T-cell (primary cell): ENCODE measurements at regions not wholly inside any gene's neighbourhood (a gene's known extent, or its start where the extent isn't known, plus 50 kb on each side); places are given as distances from the start of the nearest gene placed in this dataset.

Experiments
- ATAC-seq, 4 experiments: fragments of 200-7000 bp in 3 of 4; fragments of 150-1000 bp in 1 of 4; cut with Tn5 transposase; replicated peaks in 1 of 4; 1 replicate in 3 of 4; 2 replicates in 1 of 4; pipeline ENCODE4 v1.10.0; 2021; ENCODE audit warnings: moderate library complexity in 3 of 4, mild to moderate bottlenecking in 2 of 4, moderate number of reproducible peaks in 1 of 4
- CTCF ChIA-PET, 2 donors: fragments of 300-600 bp; sonication (Branson Sonifier 250); formaldehyde crosslinking; loops; one replicate each; lab custom pipeline; 2022; ENCODE audit warnings: antibody characterized with exemption in 2 of 2; lab: Charles Lee
- POLR2A ChIA-PET, 2 donors: fragments of 300-600 bp; sonication (Branson Sonifier 250); formaldehyde crosslinking; loops; one replicate each; lab custom pipeline; 2022; ENCODE audit warnings: antibody characterized with exemption in 2 of 2; lab: Charles Lee
- DNase-seq, 35 experiments: peaks; one replicate each; pipeline versions ENCODE4 v3.0.0 to v3.0.0-alpha.2; 2013 to 2023
- H3K27ac ChIP-seq: one replicate; pipeline ENCODE4 v1.5.1; 2013; ENCODE audit warnings: low read length
- H3K27me3 ChIP-seq, 2 experiments: replicated peaks in 1 of 2; 1 replicate in 1 of 2; 2 replicates in 1 of 2; pipeline versions ENCODE4 v1.6.1 to v1.7.0; 2013; ENCODE audit warnings: low read length in 1 of 2, mixed read lengths in 1 of 2; ENCODE audit not compliant: control insufficient read depth in 2 of 2, insufficient read depth in 2 of 2; ENCODE audit errors: extremely low read depth in 1 of 2
- H3K36me3 ChIP-seq, 2 donors: 1 replicate in 1 of 2; 2 replicates in 1 of 2; pipeline versions ENCODE4 v1.6.1 to v1.7.0; 2013; ENCODE audit warnings: low read length in 1 of 2; ENCODE audit not compliant: control insufficient read depth in 2 of 2, insufficient read depth in 1 of 2; ENCODE audit errors: extremely low read depth in 1 of 2
- H3K4me1 ChIP-seq, 2 experiments: 1 replicate in 1 of 2; 2 replicates in 1 of 2; pipeline versions ENCODE4 v1.6.1 to v1.7.0; 2013; ENCODE audit warnings: low read length in 2 of 2, mixed read lengths in 1 of 2; ENCODE audit not compliant: insufficient read depth in 2 of 2, control insufficient read depth in 1 of 2; ENCODE audit errors: extremely low read depth in 1 of 2
- H3K4me3 ChIP-seq, 2 donors: 1 replicate in 1 of 2; 2 replicates in 1 of 2; pipeline versions ENCODE4 v1.5.1 to v1.7.0; 2013; ENCODE audit warnings: mild to moderate bottlenecking in 2 of 2, low read length in 1 of 2, moderate library complexity in 1 of 2; ENCODE audit not compliant: control insufficient read depth in 1 of 2; ENCODE audit errors: extremely low read depth in 1 of 2
- H3K9me3 ChIP-seq: 2 replicates; pipeline ENCODE4 v1.7.0; 2013
- H3K27ac Mint-ChIP-seq, 2 donors: one replicate each; pipeline ENCODE4 v1.8.0; 2020 to 2021; ENCODE audit warnings: mild to moderate bottlenecking in 2 of 2, mixed read lengths in 2 of 2
- H3K27me3 Mint-ChIP-seq, 2 donors: one replicate each; pipeline ENCODE4 v1.8.0; 2021 to 2022; ENCODE audit warnings: mixed read lengths in 2 of 2
- H3K36me3 Mint-ChIP-seq: one replicate; pipeline ENCODE4 v1.8.0; 2021; ENCODE audit warnings: mixed read lengths
- H3K4me1 Mint-ChIP-seq, 3 donors: one replicate each; pipeline ENCODE4 v1.8.0; 2020 to 2022; ENCODE audit warnings: mixed read lengths in 3 of 3, mild to moderate bottlenecking in 1 of 3
- H3K4me3 Mint-ChIP-seq, 3 donors: one replicate each; pipeline ENCODE4 v1.8.0; 2020 to 2022; ENCODE audit warnings: mild to moderate bottlenecking in 3 of 3, mixed read lengths in 3 of 3, moderate library complexity in 3 of 3
- H3K9me3 Mint-ChIP-seq, 3 donors: one replicate each; pipeline ENCODE4 v1.8.0; 2020 to 2022; ENCODE audit warnings: mixed read lengths in 3 of 3
- WGBS: methylation state at CpG from one replicate; pipeline ENCODE4 v1.1.5; 2013; ENCODE audit warnings: missing lambda C conversion rate; ENCODE audit not compliant: insufficient coverage; 5-methylcytosine and 5-hydroxymethylcytosine counted together

DNA sequence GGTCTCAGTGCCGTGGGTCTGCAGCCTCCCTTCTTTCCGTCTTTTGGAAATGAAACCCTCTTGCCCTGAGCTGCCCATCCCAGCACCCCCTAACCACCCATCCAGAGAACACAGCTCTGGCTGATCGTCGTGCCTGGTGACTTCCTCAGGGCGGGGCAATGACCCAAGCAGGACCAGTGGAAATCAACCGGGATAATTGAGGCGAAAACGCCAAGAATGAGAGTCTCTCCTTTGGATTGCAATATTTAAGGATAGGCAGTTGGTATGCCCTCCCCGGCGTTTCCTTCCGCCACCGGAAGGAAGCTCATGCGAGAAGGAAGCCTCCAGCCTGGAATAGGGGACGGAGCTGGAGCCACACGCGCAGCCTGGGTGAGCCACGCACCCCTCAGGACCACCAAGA lies 73.7 kb upstream of the PFKP start:
- CTCF ChIA-PET: interaction anchor here in 1 of 2 donors (0.6 kb wide), 1 partner anchor 12 kb away, joined by 7 read pairs; no protein-coding TSS in a partner anchor
- peaks cover 0 to 2% (median 2%) of the 10 kb centered on the region in 3 donors for H3K9me3 Mint-ChIP-seq
- no peak for ATAC-seq

DNA sequence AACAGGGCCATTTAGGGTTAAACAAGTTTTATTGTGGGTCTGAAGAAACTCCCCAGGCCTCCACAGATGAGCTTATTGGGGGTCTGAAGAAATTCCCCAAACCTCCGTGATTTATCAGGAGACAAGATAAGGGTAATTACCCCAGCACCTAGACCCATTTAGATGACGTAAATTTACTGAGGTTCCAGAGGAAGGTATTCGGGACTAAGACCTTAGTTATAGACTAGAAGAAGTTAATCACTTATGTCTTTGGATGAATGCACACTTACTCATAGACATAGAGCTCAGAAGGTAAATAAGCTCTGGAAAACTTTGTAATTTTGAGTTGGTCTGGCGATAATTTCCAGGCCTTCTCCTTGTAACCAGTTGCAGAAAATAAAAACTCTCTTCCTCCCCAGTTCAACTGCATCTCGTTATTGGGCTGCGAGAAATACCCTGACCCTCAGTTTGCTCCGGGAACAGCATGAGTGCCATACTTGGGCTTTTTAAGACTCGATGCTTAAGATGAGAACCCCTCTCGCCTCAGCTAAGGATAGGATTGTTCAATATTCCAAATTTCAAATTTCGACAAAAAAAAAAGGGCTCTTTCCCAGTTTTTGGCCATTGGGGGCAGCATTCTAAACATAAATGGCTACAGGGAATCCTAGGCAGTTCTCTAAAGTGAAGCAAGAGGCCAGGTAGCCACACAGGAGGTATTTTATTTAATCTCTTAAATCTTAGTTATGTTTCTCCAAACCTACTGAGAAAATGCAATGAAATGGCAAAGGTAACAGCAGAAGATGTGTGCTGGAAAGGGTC lies 74.7 kb upstream of the PFKP start:
- WGBS: 90% methylated on average over 6 of the region's 10 CpGs
- Mint-ChIP-seq H3K9me3 (peaks cover 0 to 4% (median 4%) of the 10 kb centered on the region in 3 donors), H3K36me3 (no peaks in the 10 kb centered on the region), H3K27me3 (peaks cover 23 to 28% of the 10 kb centered on the region in 2 donors), H3K4me3 (no peak overlapping the region), H3K27ac (no peak overlapping the region), H3K4me1 (no peaks in the 10 kb centered on the region)
- Histone ChIP-seq H3K4me3 (no peak overlapping the region), H3K27ac (no peak overlapping the region), H3K36me3 (no peaks in the 10 kb centered on the region), H3K27me3 (peaks cover 0 to 31% of the 10 kb centered on the region in 2 experiments), H3K4me1 (no peaks in the 10 kb centered on the region), H3K9me3 (no peaks in the 10 kb centered on the region)
- CTCF ChIA-PET: no interaction called here
- POLR2A ChIA-PET: no interaction called here
- no peak for DNase-seq
- no peak for ATAC-seq

More for the DNA sequence above, 73.7 kb upstream of the PFKP start:
- Mint-ChIP-seq H3K4me1 (no peaks in the 10 kb centered on the region), H3K36me3 (no peaks in the 10 kb centered on the region), H3K4me3 (no peak overlapping the region), H3K27me3 (peaks cover 16 to 18% of the 10 kb centered on the region in 2 donors), H3K27ac (no peak overlapping the region)
- Histone ChIP-seq H3K4me1 (no peaks in the 10 kb centered on the region), H3K36me3 (no peaks in the 10 kb centered on the region), H3K4me3 (no peak overlapping the region), H3K9me3 (no peaks in the 10 kb centered on the region), H3K27ac (no peak overlapping the region), H3K27me3 (peaks cover 0 to 21% of the 10 kb centered on the region in 2 experiments)
- no peak for DNase-seq
- POLR2A ChIA-PET: no interaction called here
- WGBS: 79% methylated on average over 10 of the region's 17 CpGs

GRCh38 chr10:2990764-2991163 lies 76.6 kb upstream of the PFKP start:
- ChIA-PET POLR2A (no interaction called here), CTCF (no interaction called here)
- H3K4me3 Mint-ChIP-seq: no peak overlapping the region
- H3K36me3 Mint-ChIP-seq: no peaks in the 10 kb centered on the region
- 88% methylated on average over 1 of the region's 3 CpGs for WGBS
- Histone ChIP-seq H3K27me3 (peaks cover 0 to 45% of the 10 kb centered on the region in 2 experiments), H3K9me3 (no peaks in the 10 kb centered on the region), H3K4me1 (no peaks in the 10 kb centered on the region), H3K4me3 (no peak overlapping the region), H3K36me3 (no peaks in the 10 kb centered on the region), H3K27ac (no peak overlapping the region)
- H3K27me3 Mint-ChIP-seq: peaks cover 34 to 43% of the 10 kb centered on the region in 2 donors
- peaks cover 0 to 4% (median 4%) of the 10 kb centered on the region in 3 donors for H3K9me3 Mint-ChIP-seq
- H3K4me1 Mint-ChIP-seq: peaks cover 0 to 8% (median 4%) of the 10 kb centered on the region in 3 donors
- H3K27ac Mint-ChIP-seq: no peak overlapping the region
- ATAC-seq (no peak), DNase-seq (no peak)

DNA sequence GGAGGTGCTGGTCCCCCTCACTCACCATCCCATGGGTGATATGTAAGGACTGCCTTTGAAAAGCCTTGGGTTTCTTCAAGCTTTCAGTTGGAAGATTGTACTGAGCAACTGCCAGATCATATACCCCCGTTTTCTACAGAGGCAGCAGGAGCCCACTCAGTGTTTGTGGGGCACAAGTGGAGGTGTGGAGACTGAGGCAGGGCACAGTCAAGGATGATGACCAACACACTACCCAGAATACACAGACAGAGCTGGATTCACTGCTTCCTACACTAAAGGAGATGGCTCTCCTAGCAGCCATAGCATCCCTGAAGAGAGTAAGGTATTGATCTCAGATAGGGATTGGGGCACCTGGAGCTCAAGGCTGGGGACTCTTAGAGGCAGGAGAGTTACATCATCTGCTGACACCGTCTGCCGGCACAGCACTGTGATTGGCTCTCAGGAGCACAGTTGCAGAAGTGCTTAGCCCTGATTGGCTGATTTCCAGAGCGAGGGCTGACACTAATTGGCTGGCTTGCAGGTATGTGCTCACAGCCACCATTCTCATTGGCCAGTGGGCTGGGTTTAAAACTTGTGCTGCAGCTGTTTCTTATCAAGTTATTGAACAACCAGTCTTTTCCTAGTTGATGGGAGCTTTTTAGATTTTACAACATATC lies 77.9 kb upstream of the PFKP start:
- H3K4me3 Mint-ChIP-seq: no peak overlapping the region

DNA sequence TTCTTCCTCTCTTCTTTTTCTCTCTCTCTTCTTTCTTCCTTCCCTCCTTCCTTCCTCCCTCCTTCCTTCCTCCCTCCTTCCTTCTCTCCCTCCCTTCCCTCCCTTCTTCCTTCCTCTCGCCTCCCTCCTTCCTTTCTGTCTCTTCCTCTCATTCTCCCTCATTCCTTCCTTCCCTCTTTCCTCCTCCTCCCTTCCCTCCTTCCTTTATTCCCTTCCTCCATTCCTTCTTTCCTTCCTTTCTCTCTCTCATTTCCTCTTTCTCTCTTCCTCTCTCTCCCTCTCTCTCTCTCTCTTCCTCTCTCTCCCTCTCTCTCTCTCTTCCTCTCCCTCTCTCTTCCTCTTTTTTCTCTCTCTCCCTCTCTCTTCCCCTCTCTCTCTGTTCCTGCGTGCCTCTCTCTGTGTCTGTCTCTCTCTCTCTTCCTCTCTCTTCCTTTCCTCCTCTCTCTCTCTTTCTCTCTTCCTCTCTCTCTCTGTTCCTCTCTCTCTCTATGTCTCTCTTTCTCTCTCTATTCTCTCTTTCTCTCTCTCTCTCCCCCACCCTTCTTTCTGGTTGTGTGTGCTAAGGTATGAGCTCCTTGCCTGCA lies 80.1 kb upstream of the PFKP start:
- ATAC-seq (no peak), DNase-seq (no peak)
- H3K27ac ChIP-seq: no peak overlapping the region
- H3K27me3 ChIP-seq: peaks cover 0 to 53% of the 10 kb centered on the region in 2 experiments
- peaks cover 0 to 4% (median 4%) of the 10 kb centered on the region in 3 donors for H3K9me3 Mint-ChIP-seq
- no peaks in the 10 kb centered on the region for H3K4me1 ChIP-seq
- no peaks in the 10 kb centered on the region for H3K9me3 ChIP-seq
- no peak overlapping the region for H3K4me3 ChIP-seq
- peaks cover 0 to 8% (median 4%) of the 10 kb centered on the region in 3 donors for H3K4me1 Mint-ChIP-seq
- ChIA-PET POLR2A (no interaction called here), CTCF (no interaction called here)
- H3K36me3 ChIP-seq: no peaks in the 10 kb centered on the region
- H3K4me3 Mint-ChIP-seq: no peak overlapping the region
- peaks cover 38 to 55% of the 10 kb centered on the region in 2 donors for H3K27me3 Mint-ChIP-seq
- WGBS: 35% methylated on average over 2 of the region's 2 CpGs
- H3K36me3 Mint-ChIP-seq: no peaks in the 10 kb centered on the region
- H3K27ac Mint-ChIP-seq: no peak overlapping the region

More for the DNA sequence above, 77.9 kb upstream of the PFKP start:
- Histone ChIP-seq H3K27ac (no peak overlapping the region), H3K4me3 (no peak overlapping the region), H3K4me1 (no peaks in the 10 kb centered on the region), H3K27me3 (peaks cover 0 to 57% of the 10 kb centered on the region in 2 experiments), H3K9me3 (no peaks in the 10 kb centered on the region), H3K36me3 (no peaks in the 10 kb centered on the region)
- Mint-ChIP-seq H3K9me3 (peaks cover 0 to 4% (median 4%) of the 10 kb centered on the region in 3 donors), H3K27ac (no peak overlapping the region), H3K27me3 (peaks cover 35 to 56% of the 10 kb centered on the region in 2 donors), H3K36me3 (no peaks in the 10 kb centered on the region), H3K4me1 (peaks cover 0 to 8% (median 4%) of the 10 kb centered on the region in 3 donors)
- DNase-seq (no peak), ATAC-seq (no peak)
- WGBS: 81% methylated on average over 3 of the region's 4 CpGs
- CTCF ChIA-PET: no interaction called here
- POLR2A ChIA-PET: no interaction called here

GRCh38 chr10:2986391-2986801 lies 81.0 kb upstream of the PFKP start:
- Mint-ChIP-seq H3K36me3 (no peaks in the 10 kb centered on the region), H3K4me1 (peaks cover 0 to 8% (median 4%) of the 10 kb centered on the region in 3 donors), H3K4me3 (no peak overlapping the region), H3K9me3 (peaks cover 0 to 4% (median 4%) of the 10 kb centered on the region in 3 donors), H3K27ac (no peak overlapping the region), H3K27me3 (peaks cover 39 to 54% of the 10 kb centered on the region in 2 donors)
- ATAC-seq: no peak
- WGBS: no CpG with 5 or more reads among the region's 11 CpGs
- Histone ChIP-seq H3K9me3 (no peaks in the 10 kb centered on the region), H3K36me3 (no peaks in the 10 kb centered on the region), H3K27me3 (peaks cover 0 to 54% of the 10 kb centered on the region in 2 experiments), H3K4me1 (no peaks in the 10 kb centered on the region), H3K27ac (no peak overlapping the region), H3K4me3 (no peak overlapping the region)
- POLR2A ChIA-PET: no interaction called here
- CTCF ChIA-PET: no interaction called here
- no peak for DNase-seq
